ENCODE measurements at regions not wholly inside any gene's neighbourhood (a gene's known extent, or its start where the extent isn't known, plus 50 kb on each side); places are given as distances from the start of the nearest gene placed in this dataset.

DNA sequence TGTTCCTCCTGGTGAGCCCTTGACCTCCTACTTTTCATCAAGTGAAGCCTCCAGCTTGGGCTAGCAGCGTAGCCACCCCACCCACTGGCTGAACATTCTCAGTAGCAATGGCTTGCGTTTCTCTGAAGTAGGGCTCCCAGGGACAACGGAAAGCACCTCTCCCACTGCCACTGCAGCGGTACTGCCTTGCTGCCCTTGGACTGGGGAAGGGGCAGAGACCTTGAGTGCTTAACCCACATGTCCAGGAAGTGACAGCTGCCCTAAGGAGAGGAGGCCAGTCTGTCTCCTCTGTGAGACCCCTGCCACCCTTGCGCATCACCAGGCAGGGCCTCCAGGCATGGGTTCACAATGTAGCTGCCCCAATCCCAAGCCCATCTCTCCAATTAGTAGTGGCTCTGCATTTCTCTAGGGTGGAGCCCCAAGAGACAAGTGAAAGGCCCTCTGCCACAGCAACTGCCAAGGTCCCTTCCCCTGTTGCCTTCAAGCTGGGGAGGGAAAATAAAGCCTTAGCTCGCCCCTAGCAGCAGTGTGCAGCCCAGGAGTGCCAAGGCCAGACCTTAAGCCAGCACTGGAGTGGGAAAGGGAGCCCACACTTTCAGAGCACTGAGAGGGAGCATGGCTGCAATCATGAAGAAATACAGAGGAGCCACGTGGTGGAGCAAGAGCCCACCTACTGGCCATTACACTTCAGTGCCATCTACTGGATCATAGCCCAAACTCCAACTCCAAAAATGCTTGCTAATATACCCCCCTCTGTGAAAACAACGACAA, 175.9 kb upstream of the TRPC4 start:
- no peak overlapping the region for H3K9ac ChIP-seq (ENCODE audit: low read length)
- no peaks in the 10 kb centered on the region for H3K27me3 ChIP-seq (ENCODE audit: control insufficient read depth, insufficient read depth, low read length)
- no peaks in the 10 kb centered on the region for H3K4me1 ChIP-seq (ENCODE audit: control insufficient read depth, insufficient read depth, low read length)
- no peak overlapping the region for H3K27ac ChIP-seq (ENCODE audit: low read depth, low read length)
- H3K4me3 ChIP-seq (ENCODE audit: low read length): no peak overlapping the region
- H3K36me3 ChIP-seq (ENCODE audit: control insufficient read depth, insufficient read depth, low read length): no peaks in the 10 kb centered on the region

DNA sequence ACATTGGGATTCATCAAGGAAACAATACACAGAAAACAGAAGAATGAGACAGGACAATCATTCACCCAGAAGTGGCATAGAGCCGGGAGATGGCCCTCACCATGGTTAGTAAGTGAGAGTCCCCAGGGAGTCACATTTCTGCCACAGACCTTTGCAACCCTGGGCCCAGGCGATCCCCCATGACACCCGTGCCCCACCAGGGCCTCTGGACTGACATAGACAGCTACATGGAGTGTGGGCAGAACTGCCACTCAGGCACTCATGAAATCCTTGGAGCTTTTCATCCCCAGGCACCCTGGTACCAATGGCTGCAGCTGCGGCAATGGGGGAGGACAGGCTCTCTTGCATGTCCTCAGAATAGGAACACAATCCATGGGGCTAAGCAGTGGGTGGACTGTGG, 174.5 kb upstream of the TRPC4 start:
- H3K36me3 ChIP-seq (ENCODE audit: control insufficient read depth, insufficient read depth, low read length): no peaks in the 10 kb centered on the region
- no peak overlapping the region for H3K9ac ChIP-seq (ENCODE audit: low read length)
- H3K4me1 ChIP-seq (ENCODE audit: control insufficient read depth, insufficient read depth, low read length): no peaks in the 10 kb centered on the region
- H3K27ac ChIP-seq (ENCODE audit: low read depth, low read length): no peak overlapping the region
- no peaks in the 10 kb centered on the region for H3K27me3 ChIP-seq (ENCODE audit: control insufficient read depth, insufficient read depth, low read length)
- no peak overlapping the region for H3K4me3 ChIP-seq (ENCODE audit: low read length)

DNA sequence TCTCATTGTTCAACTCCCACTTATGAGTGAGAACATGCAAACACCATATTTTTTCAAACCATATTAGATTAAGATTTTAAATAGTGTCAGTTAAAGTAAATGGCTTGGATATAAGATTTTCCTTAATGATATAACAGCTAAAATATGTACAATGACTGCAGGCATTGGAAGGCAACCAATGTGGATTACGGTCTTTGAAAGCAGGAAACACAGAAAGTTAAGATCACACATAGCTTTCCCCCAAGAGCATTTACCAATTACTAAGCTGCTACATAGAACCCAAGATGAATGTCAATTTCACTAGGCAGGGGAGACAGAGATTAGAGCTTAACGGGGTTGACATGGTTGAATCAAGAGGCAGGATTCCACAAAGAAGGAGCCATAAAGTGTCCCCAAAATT, 173.2 kb upstream of the TRPC4 start:
- no peak overlapping the region for H3K4me3 ChIP-seq (ENCODE audit: low read length)
- H3K27ac ChIP-seq (ENCODE audit: low read depth, low read length): no peak overlapping the region
- H3K27me3 ChIP-seq (ENCODE audit: control insufficient read depth, insufficient read depth, low read length): no peaks in the 10 kb centered on the region
- H3K9ac ChIP-seq (ENCODE audit: low read length): no peak overlapping the region
- no peaks in the 10 kb centered on the region for H3K4me1 ChIP-seq (ENCODE audit: control insufficient read depth, insufficient read depth, low read length)
- no peaks in the 10 kb centered on the region for H3K36me3 ChIP-seq (ENCODE audit: control insufficient read depth, insufficient read depth, low read length)

DNA sequence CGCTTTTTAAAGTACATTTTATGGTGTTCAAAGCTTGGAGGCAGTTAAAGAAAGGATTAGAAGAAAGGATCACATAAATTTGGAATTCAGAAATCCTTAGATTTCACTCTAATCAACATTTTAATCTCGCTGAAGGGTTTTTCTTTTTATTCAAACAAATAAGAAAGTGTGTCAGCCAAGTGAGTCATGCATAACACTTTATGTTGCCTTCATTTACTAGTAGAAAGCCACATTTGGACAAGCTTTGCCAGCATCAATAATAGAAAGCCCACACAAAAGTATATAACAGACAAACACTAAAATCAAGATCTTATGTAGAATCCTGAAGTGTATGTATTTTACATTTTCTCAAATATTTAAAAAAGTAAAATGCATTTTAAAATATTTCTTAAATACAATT, 154.9 kb upstream of the TRPC4 start:
- Histone ChIP-seq H3K27me3 (ENCODE audit: control insufficient read depth, insufficient read depth, low read length) (no peaks in the 10 kb centered on the region), H3K9ac (ENCODE audit: low read length) (no peak overlapping the region), H3K27ac (ENCODE audit: low read depth, low read length) (no peak overlapping the region), H3K4me3 (ENCODE audit: low read length) (no peak overlapping the region), H3K36me3 (ENCODE audit: control insufficient read depth, insufficient read depth, low read length) (no peaks in the 10 kb centered on the region), H3K4me1 (ENCODE audit: control insufficient read depth, insufficient read depth, low read length) (no peaks in the 10 kb centered on the region)

DNA sequence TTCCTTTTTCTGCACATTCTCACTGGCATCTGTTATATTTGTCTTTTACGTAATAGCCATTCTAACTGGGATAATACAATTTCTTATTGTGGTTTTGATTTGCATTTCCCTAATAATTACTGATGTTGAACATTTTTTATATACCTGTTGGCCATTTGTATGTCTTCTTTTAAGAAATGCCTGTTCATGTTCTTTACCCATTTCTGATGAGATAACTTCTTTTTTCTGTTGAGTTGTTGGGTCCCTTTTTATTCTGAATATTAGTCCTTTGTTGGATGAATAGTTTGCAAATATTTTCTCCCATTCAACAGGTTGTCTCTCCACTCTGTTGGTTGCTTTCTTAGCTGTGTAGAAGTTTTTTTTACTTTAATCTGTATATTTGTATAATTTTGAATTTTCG, 147.7 kb upstream of the TRPC4 start:
- Histone ChIP-seq H3K27ac (ENCODE audit: low read depth, low read length) (no peak overlapping the region), H3K27me3 (ENCODE audit: control insufficient read depth, insufficient read depth, low read length) (no peaks in the 10 kb centered on the region), H3K36me3 (ENCODE audit: control insufficient read depth, insufficient read depth, low read length) (no peaks in the 10 kb centered on the region), H3K4me3 (ENCODE audit: low read length) (no peak overlapping the region), H3K4me1 (ENCODE audit: control insufficient read depth, insufficient read depth, low read length) (no peaks in the 10 kb centered on the region), H3K9ac (ENCODE audit: low read length) (no peak overlapping the region)

DNA sequence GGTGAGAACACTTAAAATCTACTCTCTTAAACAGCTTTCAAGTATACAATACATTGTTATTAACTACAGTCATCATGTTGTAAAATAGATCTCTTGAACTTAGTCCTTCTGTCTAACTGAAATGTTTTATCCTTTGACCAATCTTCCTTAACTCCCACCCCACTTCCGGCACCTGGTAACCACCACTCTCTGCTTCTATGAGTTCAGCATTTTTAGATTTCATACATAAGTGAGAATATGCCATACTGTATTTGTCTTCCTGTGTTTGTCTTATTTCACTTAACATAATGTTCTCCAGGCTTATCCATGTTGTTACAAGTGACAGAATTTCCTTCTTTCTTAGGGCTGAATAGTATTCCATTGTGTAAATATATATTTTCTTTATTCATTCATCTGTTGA, 144.1 kb upstream of the TRPC4 start:
- Histone ChIP-seq H3K27ac (ENCODE audit: low read depth, low read length) (no peak overlapping the region), H3K27me3 (ENCODE audit: control insufficient read depth, insufficient read depth, low read length) (no peaks in the 10 kb centered on the region), H3K36me3 (ENCODE audit: control insufficient read depth, insufficient read depth, low read length) (no peaks in the 10 kb centered on the region), H3K4me1 (ENCODE audit: control insufficient read depth, insufficient read depth, low read length) (no peaks in the 10 kb centered on the region), H3K9ac (ENCODE audit: low read length) (no peak overlapping the region), H3K4me3 (ENCODE audit: low read length) (no peak overlapping the region)

DNA sequence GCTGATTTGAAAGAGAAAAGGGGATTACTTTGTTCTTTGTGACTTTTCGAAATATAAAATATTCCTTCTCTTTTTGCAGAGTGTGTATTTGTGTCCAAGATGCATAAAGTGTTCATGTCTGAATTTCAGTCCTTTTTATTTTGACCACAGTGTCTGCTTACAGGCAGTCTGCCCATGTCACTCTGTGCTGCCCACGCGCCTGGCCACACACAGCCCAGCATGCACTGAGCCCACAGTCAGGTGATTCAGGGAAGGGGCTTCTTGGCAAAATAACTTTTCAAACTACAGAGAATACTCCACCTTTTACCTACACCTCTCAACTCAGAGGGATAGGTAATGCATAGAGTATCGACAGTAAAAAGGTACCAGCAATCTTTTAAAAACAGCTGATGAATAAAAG, 142.5 kb upstream of the TRPC4 start:
- Histone ChIP-seq H3K27ac (ENCODE audit: low read depth, low read length) (no peak overlapping the region), H3K36me3 (ENCODE audit: control insufficient read depth, insufficient read depth, low read length) (no peaks in the 10 kb centered on the region), H3K27me3 (ENCODE audit: control insufficient read depth, insufficient read depth, low read length) (no peaks in the 10 kb centered on the region), H3K9ac (ENCODE audit: low read length) (no peak overlapping the region), H3K4me3 (ENCODE audit: low read length) (no peak overlapping the region), H3K4me1 (ENCODE audit: control insufficient read depth, insufficient read depth, low read length) (no peaks in the 10 kb centered on the region)

DNA sequence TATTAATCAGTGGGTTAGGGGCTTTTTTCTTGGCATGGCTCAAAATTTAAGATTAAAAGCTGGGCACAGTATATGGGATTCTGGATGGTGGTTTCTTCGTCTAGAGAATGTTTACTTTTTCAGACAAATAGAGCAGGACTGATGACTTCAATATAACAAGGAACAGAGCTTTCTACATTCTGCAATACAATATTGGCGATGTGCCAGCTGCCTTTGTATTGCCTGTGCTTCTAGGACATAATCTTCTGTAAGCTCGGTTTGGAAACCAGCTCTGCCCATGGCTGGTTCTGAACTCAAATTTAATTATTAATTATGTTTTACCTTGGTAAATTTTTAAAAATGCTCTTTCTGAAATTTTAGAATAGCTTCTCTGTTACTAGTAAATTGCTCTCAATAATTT, 139.1 kb upstream of the TRPC4 start:
- Histone ChIP-seq H3K9ac (ENCODE audit: low read length) (no peak overlapping the region), H3K27me3 (ENCODE audit: control insufficient read depth, insufficient read depth, low read length) (no peaks in the 10 kb centered on the region), H3K36me3 (ENCODE audit: control insufficient read depth, insufficient read depth, low read length) (no peaks in the 10 kb centered on the region), H3K27ac (ENCODE audit: low read depth, low read length) (no peak overlapping the region), H3K4me1 (ENCODE audit: control insufficient read depth, insufficient read depth, low read length) (no peaks in the 10 kb centered on the region), H3K4me3 (ENCODE audit: low read length) (no peak overlapping the region)

DNA sequence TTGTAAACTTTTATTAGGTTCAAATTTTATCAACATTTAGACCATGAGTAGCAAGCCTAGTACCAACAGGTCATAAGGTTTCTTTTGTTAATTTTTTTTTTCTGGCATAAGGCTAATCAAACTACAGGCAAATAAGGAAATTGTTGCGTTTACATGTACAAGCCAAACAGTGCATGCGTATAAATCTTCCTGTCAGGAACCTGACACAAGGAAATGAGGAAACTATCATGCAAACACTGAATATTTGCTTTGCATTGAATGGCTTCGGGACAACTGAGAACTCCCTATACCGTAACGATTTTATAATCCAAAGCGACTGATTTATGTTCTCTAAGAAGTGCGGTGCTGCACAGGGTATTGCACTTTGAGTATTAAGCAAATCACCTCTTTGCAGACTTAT, 133.0 kb upstream of the TRPC4 start:
- Histone ChIP-seq H3K36me3 (ENCODE audit: control insufficient read depth, insufficient read depth, low read length) (no peaks in the 10 kb centered on the region), H3K9ac (ENCODE audit: low read length) (no peak overlapping the region), H3K27ac (ENCODE audit: low read depth, low read length) (no peak overlapping the region), H3K4me3 (ENCODE audit: low read length) (no peak overlapping the region), H3K27me3 (ENCODE audit: control insufficient read depth, insufficient read depth, low read length) (no peaks in the 10 kb centered on the region), H3K4me1 (ENCODE audit: control insufficient read depth, insufficient read depth, low read length) (no peaks in the 10 kb centered on the region)

DNA sequence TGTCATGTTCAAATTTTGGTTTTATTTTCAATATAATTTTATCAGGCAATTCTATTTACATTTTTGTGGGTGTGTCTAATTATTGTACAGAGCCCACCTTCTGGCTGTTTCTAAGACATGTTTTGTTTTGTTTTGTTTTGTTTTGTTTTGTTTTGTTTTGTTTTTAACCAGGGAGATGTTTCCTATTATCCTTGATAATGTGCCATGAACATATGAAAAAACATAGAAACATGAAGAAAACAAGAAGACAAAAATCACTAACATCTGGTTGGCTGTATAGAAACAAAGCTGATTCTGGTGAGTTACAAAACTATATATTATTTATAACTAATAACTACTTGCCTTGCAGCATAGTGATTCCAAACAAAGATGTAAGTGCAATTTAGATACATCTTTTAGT, 128.1 kb upstream of the TRPC4 start:
- Histone ChIP-seq H3K9ac (ENCODE audit: low read length) (no peak overlapping the region), H3K36me3 (ENCODE audit: control insufficient read depth, insufficient read depth, low read length) (no peaks in the 10 kb centered on the region), H3K27me3 (ENCODE audit: control insufficient read depth, insufficient read depth, low read length) (no peaks in the 10 kb centered on the region), H3K27ac (ENCODE audit: low read depth, low read length) (no peak overlapping the region), H3K4me1 (ENCODE audit: control insufficient read depth, insufficient read depth, low read length) (no peaks in the 10 kb centered on the region), H3K4me3 (ENCODE audit: low read length) (no peak overlapping the region)

DNA sequence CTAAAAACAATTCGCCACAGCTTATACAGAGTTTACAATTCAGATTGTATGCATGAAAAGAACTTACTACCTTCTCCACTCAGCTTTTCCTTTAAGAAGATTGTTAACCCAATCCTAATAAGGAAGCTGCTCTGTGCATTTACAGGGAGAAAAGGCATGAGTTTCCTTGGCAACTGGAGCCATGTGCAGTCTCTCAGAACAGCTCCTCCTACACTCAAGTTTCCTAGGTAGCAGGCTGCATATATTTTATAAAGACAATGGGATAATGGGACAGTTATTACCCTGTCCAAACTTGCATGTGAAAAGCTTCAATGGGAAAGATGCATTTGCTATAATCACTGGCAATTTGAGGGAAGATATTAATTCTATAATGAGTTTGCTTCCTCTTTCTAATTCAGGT, 125.5 kb upstream of the TRPC4 start:
- no peaks in the 10 kb centered on the region for H3K36me3 ChIP-seq (ENCODE audit: control insufficient read depth, insufficient read depth, low read length)
- H3K4me1 ChIP-seq (ENCODE audit: control insufficient read depth, insufficient read depth, low read length): no peaks in the 10 kb centered on the region
- no peak overlapping the region for H3K27ac ChIP-seq (ENCODE audit: low read depth, low read length)
- no peak overlapping the region for H3K9ac ChIP-seq (ENCODE audit: low read length)
- H3K27me3 ChIP-seq (ENCODE audit: control insufficient read depth, insufficient read depth, low read length): no peaks in the 10 kb centered on the region
- no peak overlapping the region for H3K4me3 ChIP-seq (ENCODE audit: low read length)

DNA sequence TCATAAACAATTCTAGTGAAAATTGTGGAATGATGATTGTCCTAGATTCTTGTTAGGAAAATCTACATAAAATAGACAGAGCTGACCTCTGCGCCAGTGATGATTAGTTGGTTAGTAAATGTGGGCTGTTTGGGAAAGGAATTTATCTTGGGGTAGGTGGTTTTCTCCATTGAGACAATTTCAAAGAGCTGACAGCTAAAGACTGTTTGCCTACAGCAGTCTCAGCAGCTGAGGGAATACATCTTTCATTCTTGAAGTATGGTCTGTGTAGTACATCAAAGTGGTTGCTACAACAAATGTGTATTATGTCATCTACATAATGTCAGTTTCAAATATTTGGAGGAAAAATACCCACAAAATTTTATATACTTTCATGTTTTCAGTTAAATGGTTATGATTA, 117.2 kb upstream of the TRPC4 start:
- Histone ChIP-seq H3K4me3 (ENCODE audit: low read length) (no peak overlapping the region), H3K4me1 (ENCODE audit: control insufficient read depth, insufficient read depth, low read length) (no peaks in the 10 kb centered on the region), H3K27me3 (ENCODE audit: control insufficient read depth, insufficient read depth, low read length) (no peaks in the 10 kb centered on the region), H3K27ac (ENCODE audit: low read depth, low read length) (no peak overlapping the region), H3K9ac (ENCODE audit: low read length) (no peak overlapping the region), H3K36me3 (ENCODE audit: control insufficient read depth, insufficient read depth, low read length) (no peaks in the 10 kb centered on the region)

DNA sequence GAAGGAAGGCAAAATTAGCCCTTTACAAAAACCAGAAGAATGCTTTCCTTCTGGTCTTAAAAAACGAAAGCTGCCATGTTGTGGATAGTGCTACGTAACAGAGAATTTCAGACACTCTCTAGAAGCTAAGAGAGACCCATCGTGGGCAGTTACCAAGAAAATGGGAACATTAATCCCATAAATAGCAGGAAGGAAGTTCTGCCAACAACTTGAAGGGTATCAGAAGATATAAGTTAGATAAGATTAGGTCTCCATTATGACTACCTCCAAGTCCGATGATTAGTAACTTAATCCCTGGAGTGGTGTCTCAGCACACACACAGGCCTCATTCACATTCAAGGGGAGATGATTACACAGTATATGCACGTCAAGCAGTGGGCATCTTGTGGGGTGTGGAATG, 115.7 kb upstream of the TRPC4 start:
- H3K4me3 ChIP-seq (ENCODE audit: low read length): no peak overlapping the region
- H3K9ac ChIP-seq (ENCODE audit: low read length): no peak overlapping the region
- H3K36me3 ChIP-seq (ENCODE audit: control insufficient read depth, insufficient read depth, low read length): no peaks in the 10 kb centered on the region
- no peak overlapping the region for H3K27ac ChIP-seq (ENCODE audit: low read depth, low read length)
- H3K27me3 ChIP-seq (ENCODE audit: control insufficient read depth, insufficient read depth, low read length): no peaks in the 10 kb centered on the region
- no peaks in the 10 kb centered on the region for H3K4me1 ChIP-seq (ENCODE audit: control insufficient read depth, insufficient read depth, low read length)
